Liver (tissue), 8 donors: ENCODE measurements at regions not wholly inside any gene's neighbourhood (a gene's known extent, or its start where the extent isn't known, plus 50 kb on each side); places are given as distances from the start of the nearest gene placed in this dataset.

Experiments
- DNase-seq: peaks from one replicate; pipeline ENCODE4 v3.0.0-alpha.2; 2017; ENCODE audit warnings: low spot score
- H3K27ac ChIP-seq, 2 donors: one replicate each; pipeline ENCODE4 v1.7.0; 2013; ENCODE audit warnings: inconsistent platforms in 2 of 2, low read length in 2 of 2, control low read depth in 1 of 2, low read depth in 1 of 2, mild to moderate bottlenecking in 1 of 2
- H3K27me3 ChIP-seq, 4 donors: one replicate each; pipeline versions ENCODE4 v1.6.1 to v1.7.0; 2013; ENCODE audit warnings: low read length in 3 of 4, inconsistent platforms in 1 of 4, mild to moderate bottlenecking in 1 of 4, moderate library complexity in 1 of 4; ENCODE audit not compliant: control insufficient read depth in 4 of 4, insufficient read depth in 4 of 4
- H3K36me3 ChIP-seq, 4 donors: one replicate each; pipeline versions ENCODE4 v1.6.1 to v1.7.0; 2013; ENCODE audit warnings: low read length in 3 of 4, mild to moderate bottlenecking in 3 of 4, low read depth in 1 of 4, moderate library complexity in 1 of 4; ENCODE audit not compliant: control insufficient read depth in 4 of 4, insufficient read depth in 3 of 4
- H3K4me1 ChIP-seq, 4 donors: one replicate each; pipeline versions ENCODE4 v1.6.1 to v1.7.0; 2013; ENCODE audit warnings: low read length in 3 of 4, mild to moderate bottlenecking in 3 of 4, moderate library complexity in 1 of 4; ENCODE audit not compliant: control insufficient read depth in 4 of 4, insufficient read depth in 4 of 4
- H3K4me3 ChIP-seq, 3 donors: one replicate each; pipeline versions ENCODE4 v1.6.1 to v1.7.0; 2013; ENCODE audit warnings: low read length in 3 of 3, control low read depth in 1 of 3, low read depth in 1 of 3, mild to moderate bottlenecking in 1 of 3
- H3K9ac ChIP-seq, 2 donors: one replicate each; pipeline ENCODE4 v1.7.0; 2013; ENCODE audit warnings: low read length in 2 of 2, mild to moderate bottlenecking in 2 of 2, moderate library complexity in 2 of 2, control low read depth in 1 of 2, low read depth in 1 of 2
- H3K9me3 ChIP-seq, 4 donors: one replicate each; pipeline versions ENCODE4 v1.6.1 to v1.7.0; 2013; ENCODE audit warnings: low read length in 3 of 4; ENCODE audit not compliant: control insufficient read depth in 4 of 4
- ATF3 ChIP-seq: IDR thresholded peaks from 2 replicates; pipeline ENCODE4 v1.6.1; 2016; ENCODE audit warnings: antibody characterized with exemption
- CTCF ChIP-seq: fragments of 150-350 bp; IDR thresholded peaks from 2 replicates; pipeline ENCODE4 v1.5.1; 2017; ENCODE audit warnings: improper control_type of control experiment, low read depth, low read length; ENCODE audit not compliant: missing input control
- EGR1 ChIP-seq, 2 donors: IDR thresholded peaks; 2 replicates each; pipeline ENCODE4 v1.6.1; 2016 to 2018; ENCODE audit warnings: antibody characterized with exemption in 2 of 2, low read depth in 2 of 2
- FOXA1 ChIP-seq: IDR thresholded peaks from 2 replicates; pipeline ENCODE4 v1.6.1; 2016; ENCODE audit warnings: antibody characterized with exemption
- FOXA2 ChIP-seq: IDR thresholded peaks from 2 replicates; pipeline ENCODE4 v1.6.1; 2016; ENCODE audit warnings: antibody characterized with exemption
- GABPA ChIP-seq, 2 donors: IDR thresholded peaks in 1 of 2; conservative IDR thresholded peaks in 1 of 2; 2 replicates each; pipeline ENCODE4 v1.6.1; 2016; ENCODE audit warnings: antibody characterized with exemption in 2 of 2, mild to moderate bottlenecking in 1 of 2, moderate library complexity in 1 of 2
- HNF4A ChIP-seq, 2 donors: conservative IDR thresholded peaks; 2 replicates each; pipeline ENCODE4 v1.6.1; 2016; ENCODE audit warnings: antibody characterized with exemption in 2 of 2, mild to moderate bottlenecking in 2 of 2
- HNF4G ChIP-seq: IDR thresholded peaks from 2 replicates; pipeline ENCODE4 v1.6.1; 2016; ENCODE audit warnings: antibody characterized with exemption
- JUND ChIP-seq, 2 donors: IDR thresholded peaks; 2 replicates each; pipeline ENCODE4 v1.6.1; 2016; ENCODE audit warnings: antibody characterized with exemption in 2 of 2
- MAX ChIP-seq: IDR thresholded peaks from 2 replicates; pipeline ENCODE4 v1.6.1; 2016; ENCODE audit warnings: antibody characterized with exemption
- NR2F2 ChIP-seq: IDR thresholded peaks from 2 replicates; pipeline ENCODE4 v1.6.1; 2016; ENCODE audit warnings: antibody characterized with exemption
- RAD21 ChIP-seq, 2 donors: IDR thresholded peaks; 2 replicates each; pipeline ENCODE4 v1.6.1; 2016; ENCODE audit warnings: antibody characterized with exemption in 2 of 2, mild to moderate bottlenecking in 2 of 2
- RXRA ChIP-seq, 2 donors: IDR thresholded peaks; 2 replicates each; pipeline ENCODE4 v1.6.1; 2017 to 2018; ENCODE audit warnings: antibody characterized with exemption in 2 of 2, mild to moderate bottlenecking in 1 of 2
- SP1 ChIP-seq: IDR thresholded peaks from 2 replicates; pipeline ENCODE4 v1.6.1; 2018; ENCODE audit warnings: antibody characterized with exemption, mild to moderate bottlenecking
- YY1 ChIP-seq: IDR thresholded peaks from 2 replicates; pipeline ENCODE4 v1.6.1; 2016; ENCODE audit warnings: antibody characterized with exemption, mild to moderate bottlenecking
- WGBS: extraction: QIAGEN DNeasy Blood & Tissue Kit; methylation state at CpG from one replicate; pipeline ENCODE4 v1.1.7; 2013; 5-methylcytosine and 5-hydroxymethylcytosine counted together
- TF ChIP-seq, protein P1 (sequence below): IDR thresholded peaks from 2 replicates; pipeline ENCODE4 v1.6.1; 2016; ENCODE audit warnings: antibody characterized with exemption, mild to moderate bottlenecking
- TF ChIP-seq, protein P2 (sequence below): IDR thresholded peaks from 2 replicates; pipeline ENCODE4 v1.6.1; 2016; ENCODE audit warnings: antibody characterized with exemption
- donor health status: healthy.
- donor health status: healthy.
- donor health status: healthy.
- donor health status: healthy.
- donor health status: healthy.

DNA sequence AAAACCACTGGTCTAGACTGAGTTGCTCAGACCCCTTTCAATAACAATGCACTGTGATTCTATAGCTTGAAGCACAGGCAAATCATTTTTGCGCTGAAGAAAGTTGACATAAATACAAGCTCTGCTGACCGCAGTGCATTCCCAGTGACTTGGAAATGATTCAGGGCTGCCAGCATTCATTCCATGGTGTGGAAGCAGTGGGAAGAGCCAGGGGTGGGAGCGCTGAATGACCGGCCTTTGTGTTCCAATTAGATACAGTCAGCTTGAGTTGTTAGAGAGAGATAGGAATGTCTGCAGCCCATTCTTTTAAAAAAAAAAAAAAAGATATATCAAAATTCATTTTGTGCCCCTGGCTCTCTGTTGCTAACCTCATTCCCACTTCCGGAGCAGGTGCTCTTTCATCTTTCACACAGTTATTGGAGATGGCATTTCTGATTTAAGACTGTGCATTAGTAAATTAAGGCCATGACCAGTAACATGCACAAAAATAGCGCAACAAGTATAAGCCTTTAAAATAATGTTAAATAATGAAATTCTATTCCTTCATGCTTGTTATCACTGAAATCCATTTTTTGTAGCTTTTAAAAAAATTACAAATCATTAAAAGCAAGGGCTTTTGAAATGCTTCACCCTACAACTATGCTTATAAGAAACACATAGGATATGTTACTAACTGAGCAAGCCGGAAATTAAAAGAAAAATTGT lies 59.4 kb upstream of the CTLA4 start:
- H3K27me3 ChIP-seq = no peaks in the 10 kb centered on the region
- H3K4me3 ChIP-seq = no peak overlapping the region
- peaks cover 4 to 18% (median 16%) of the 10 kb centered on the region in 4 donors for H3K4me1 ChIP-seq
- H3K9ac ChIP-seq = no peak overlapping the region
- no peak overlapping the region for H3K27ac ChIP-seq
- DNase-seq = no peak
- peaks cover 0 to 3% (median 0%) of the 10 kb centered on the region in 4 donors for H3K9me3 ChIP-seq
- TF ChIP-seq FOXA2 (no peak), HNF4G (no peak), HNF4A (conservative IDR thresholded peaks at IDR 0.05) (no peak), GABPA (IDR thresholded peaks at IDR 0.05 in 1 of 2, conservative IDR thresholded peaks at IDR 0.05 in 1 of 2) (no peak), SP1 (no peak), FOXA1 (no peak)
- TF ChIP-seq, protein P1, sequence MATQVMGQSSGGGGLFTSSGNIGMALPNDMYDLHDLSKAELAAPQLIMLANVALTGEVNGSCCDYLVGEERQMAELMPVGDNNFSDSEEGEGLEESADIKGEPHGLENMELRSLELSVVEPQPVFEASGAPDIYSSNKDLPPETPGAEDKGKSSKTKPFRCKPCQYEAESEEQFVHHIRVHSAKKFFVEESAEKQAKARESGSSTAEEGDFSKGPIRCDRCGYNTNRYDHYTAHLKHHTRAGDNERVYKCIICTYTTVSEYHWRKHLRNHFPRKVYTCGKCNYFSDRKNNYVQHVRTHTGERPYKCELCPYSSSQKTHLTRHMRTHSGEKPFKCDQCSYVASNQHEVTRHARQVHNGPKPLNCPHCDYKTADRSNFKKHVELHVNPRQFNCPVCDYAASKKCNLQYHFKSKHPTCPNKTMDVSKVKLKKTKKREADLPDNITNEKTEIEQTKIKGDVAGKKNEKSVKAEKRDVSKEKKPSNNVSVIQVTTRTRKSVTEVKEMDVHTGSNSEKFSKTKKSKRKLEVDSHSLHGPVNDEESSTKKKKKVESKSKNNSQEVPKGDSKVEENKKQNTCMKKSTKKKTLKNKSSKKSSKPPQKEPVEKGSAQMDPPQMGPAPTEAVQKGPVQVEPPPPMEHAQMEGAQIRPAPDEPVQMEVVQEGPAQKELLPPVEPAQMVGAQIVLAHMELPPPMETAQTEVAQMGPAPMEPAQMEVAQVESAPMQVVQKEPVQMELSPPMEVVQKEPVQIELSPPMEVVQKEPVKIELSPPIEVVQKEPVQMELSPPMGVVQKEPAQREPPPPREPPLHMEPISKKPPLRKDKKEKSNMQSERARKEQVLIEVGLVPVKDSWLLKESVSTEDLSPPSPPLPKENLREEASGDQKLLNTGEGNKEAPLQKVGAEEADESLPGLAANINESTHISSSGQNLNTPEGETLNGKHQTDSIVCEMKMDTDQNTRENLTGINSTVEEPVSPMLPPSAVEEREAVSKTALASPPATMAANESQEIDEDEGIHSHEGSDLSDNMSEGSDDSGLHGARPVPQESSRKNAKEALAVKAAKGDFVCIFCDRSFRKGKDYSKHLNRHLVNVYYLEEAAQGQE = no peak
- WGBS = 89% methylated on average over 7 of the region's 7 CpGs
- H3K36me3 ChIP-seq = no peaks in the 10 kb centered on the region

- DNase-seq = no peak
- WGBS = 91% methylated on average over 2 of the region's 2 CpGs
- Histone ChIP-seq H3K4me3 (no peak overlapping the region), H3K36me3 (no peaks in the 10 kb centered on the region), H3K27me3 (no peaks in the 10 kb centered on the region), H3K9me3 (peaks cover 0 to 3% (median 0%) of the 10 kb centered on the region in 4 donors), H3K4me1 (peaks cover 5 to 27% (median 24%) of the 10 kb centered on the region in 4 donors), H3K9ac (no peak overlapping the region), H3K27ac (no peak overlapping the region)
- TF ChIP-seq GABPA (IDR thresholded peaks at IDR 0.05 in 1 of 2, conservative IDR thresholded peaks at IDR 0.05 in 1 of 2) = no peak
- no peak for TF ChIP-seq EGR1 (IDR thresholded peaks at IDR 0.05; ENCODE audit: low read depth in 2 of 2)
- no peak for TF ChIP-seq NR2F2
- no peak for TF ChIP-seq FOXA1
- no peak for TF ChIP-seq HNF4A (conservative IDR thresholded peaks at IDR 0.05)
- no peak for TF ChIP-seq CTCF
- TF ChIP-seq SP1 = no peak
- TF ChIP-seq, protein P1 = no peak
- no peak for TF ChIP-seq YY1
- TF ChIP-seq RXRA (IDR thresholded peaks at IDR 0.05) = no peak
- no peak for TF ChIP-seq MAX
- TF ChIP-seq, protein P2, sequence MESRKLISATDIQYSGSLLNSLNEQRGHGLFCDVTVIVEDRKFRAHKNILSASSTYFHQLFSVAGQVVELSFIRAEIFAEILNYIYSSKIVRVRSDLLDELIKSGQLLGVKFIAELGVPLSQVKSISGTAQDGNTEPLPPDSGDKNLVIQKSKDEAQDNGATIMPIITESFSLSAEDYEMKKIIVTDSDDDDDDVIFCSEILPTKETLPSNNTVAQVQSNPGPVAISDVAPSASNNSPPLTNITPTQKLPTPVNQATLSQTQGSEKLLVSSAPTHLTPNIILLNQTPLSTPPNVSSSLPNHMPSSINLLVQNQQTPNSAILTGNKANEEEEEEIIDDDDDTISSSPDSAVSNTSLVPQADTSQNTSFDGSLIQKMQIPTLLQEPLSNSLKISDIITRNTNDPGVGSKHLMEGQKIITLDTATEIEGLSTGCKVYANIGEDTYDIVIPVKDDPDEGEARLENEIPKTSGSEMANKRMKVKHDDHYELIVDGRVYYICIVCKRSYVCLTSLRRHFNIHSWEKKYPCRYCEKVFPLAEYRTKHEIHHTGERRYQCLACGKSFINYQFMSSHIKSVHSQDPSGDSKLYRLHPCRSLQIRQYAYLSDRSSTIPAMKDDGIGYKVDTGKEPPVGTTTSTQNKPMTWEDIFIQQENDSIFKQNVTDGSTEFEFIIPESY = no peak
- no peak for TF ChIP-seq ATF3
- TF ChIP-seq HNF4G = no peak
- no peak for TF ChIP-seq RAD21 (IDR thresholded peaks at IDR 0.05)
- TF ChIP-seq FOXA2 = no peak
- no peak for TF ChIP-seq JUND (IDR thresholded peaks at IDR 0.05)
Observed at GRCh38 chr2:203809084-203809521, 58.5 kb upstream of the CTLA4 start.
